Progenitor cell of endocrine pancreas (in vitro differentiated cells): ENCODE measurements at regions not wholly inside any gene's neighbourhood (a gene's known extent, or its start where the extent isn't known, plus 50 kb on each side); places are given as distances from the start of the nearest gene placed in this dataset.
"Not testable (repeated sequence)": the region's sequence is repeated elsewhere in the genome, so short reads cannot be mapped to it uniquely, and the experiment has no call there.

ENCODE experiments used
- DNase-seq: peaks from one replicate; pipeline ENCODE4 v3.0.0; 2021; ENCODE audit warnings: low spot score; ENCODE audit not compliant: unreplicated experiment
- H3K27ac Mint-ChIP-seq: 2 replicates; pipeline ENCODE4 v1.8.0; 2021; ENCODE audit warnings: mild to moderate bottlenecking, moderate library complexity, mixed read lengths
- H3K27me3 Mint-ChIP-seq: 2 replicates; pipeline ENCODE4 v1.8.0; 2021; ENCODE audit warnings: mixed read lengths
- H3K36me3 Mint-ChIP-seq: 2 replicates; pipeline ENCODE4 v1.8.0; 2022; ENCODE audit warnings: mixed read lengths; ENCODE audit not compliant: insufficient read depth
- H3K4me1 Mint-ChIP-seq: 2 replicates; pipeline ENCODE4 v1.8.0; 2021; ENCODE audit warnings: low read depth, mixed read lengths
- H3K4me3 Mint-ChIP-seq: 2 replicates; pipeline ENCODE4 v1.8.0; 2021; ENCODE audit warnings: low read depth, mild to moderate bottlenecking, moderate library complexity, mixed read lengths
- H3K9me3 Mint-ChIP-seq: 2 replicates; pipeline ENCODE4 v1.8.0; 2021; ENCODE audit warnings: low read depth, mixed read lengths
- TF ChIP-seq, protein P1 (sequence below): fragments of 200-600 bp; sonication (generic); IDR thresholded peaks from one replicate; pipeline ENCODE4 v1.5.0; 2021; ENCODE audit warnings: antibody characterized with exemption, mild to moderate bottlenecking; ENCODE audit not compliant: unreplicated experiment

GRCh38 chr18:57947117-57947516 is 96.9 kb upstream of the NEDD4L start:
- no peaks in the 10 kb centered on the region for H3K9me3 Mint-ChIP-seq
- no peaks in the 10 kb centered on the region for H3K4me1 Mint-ChIP-seq
- TF ChIP-seq, protein P1, sequence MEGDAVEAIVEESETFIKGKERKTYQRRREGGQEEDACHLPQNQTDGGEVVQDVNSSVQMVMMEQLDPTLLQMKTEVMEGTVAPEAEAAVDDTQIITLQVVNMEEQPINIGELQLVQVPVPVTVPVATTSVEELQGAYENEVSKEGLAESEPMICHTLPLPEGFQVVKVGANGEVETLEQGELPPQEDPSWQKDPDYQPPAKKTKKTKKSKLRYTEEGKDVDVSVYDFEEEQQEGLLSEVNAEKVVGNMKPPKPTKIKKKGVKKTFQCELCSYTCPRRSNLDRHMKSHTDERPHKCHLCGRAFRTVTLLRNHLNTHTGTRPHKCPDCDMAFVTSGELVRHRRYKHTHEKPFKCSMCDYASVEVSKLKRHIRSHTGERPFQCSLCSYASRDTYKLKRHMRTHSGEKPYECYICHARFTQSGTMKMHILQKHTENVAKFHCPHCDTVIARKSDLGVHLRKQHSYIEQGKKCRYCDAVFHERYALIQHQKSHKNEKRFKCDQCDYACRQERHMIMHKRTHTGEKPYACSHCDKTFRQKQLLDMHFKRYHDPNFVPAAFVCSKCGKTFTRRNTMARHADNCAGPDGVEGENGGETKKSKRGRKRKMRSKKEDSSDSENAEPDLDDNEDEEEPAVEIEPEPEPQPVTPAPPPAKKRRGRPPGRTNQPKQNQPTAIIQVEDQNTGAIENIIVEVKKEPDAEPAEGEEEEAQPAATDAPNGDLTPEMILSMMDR: no peak
- DNase-seq: no peak
- H3K27ac Mint-ChIP-seq: no peak overlapping the region
- H3K4me3 Mint-ChIP-seq: no peak overlapping the region
- no peaks in the 10 kb centered on the region for H3K36me3 Mint-ChIP-seq
- peaks cover 17% of the 10 kb centered on the region for H3K27me3 Mint-ChIP-seq

DNA sequence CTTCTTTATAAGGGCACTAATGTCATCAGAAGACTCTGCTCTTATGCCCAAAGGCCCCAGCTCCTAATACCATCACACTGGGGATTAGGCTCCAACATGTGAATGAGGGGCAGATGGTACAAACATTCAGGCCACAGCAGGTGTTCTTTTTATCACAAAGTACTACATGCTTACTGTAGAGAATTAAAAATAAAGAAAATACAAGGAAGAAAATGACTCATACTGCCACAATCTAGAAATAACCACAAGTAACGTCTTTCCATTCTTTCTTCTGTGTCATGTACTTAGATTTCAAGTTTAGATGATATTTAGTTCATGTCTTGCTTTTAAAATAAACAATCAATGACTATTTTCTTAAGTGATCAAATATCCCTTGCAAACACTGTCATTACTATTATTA is 100.3 kb upstream of the NEDD4L start:
- Mint-ChIP-seq H3K36me3 (no peaks in the 10 kb centered on the region), H3K27ac (no peak overlapping the region), H3K27me3 (peaks cover 23% of the 10 kb centered on the region), H3K4me3 (no peak overlapping the region), H3K4me1 (no peaks in the 10 kb centered on the region), H3K9me3 (no peaks in the 10 kb centered on the region)
- TF ChIP-seq, protein P1: no peak
- DNase-seq: no peak

GRCh38 chr18:57942493-57942892 is 101.5 kb upstream of the NEDD4L start:
- Mint-ChIP-seq H3K9me3 (no peaks in the 10 kb centered on the region), H3K4me1 (no peaks in the 10 kb centered on the region), H3K36me3 (no peaks in the 10 kb centered on the region), H3K4me3 (no peak overlapping the region), H3K27ac (no peak overlapping the region), H3K27me3 (peaks cover 23% of the 10 kb centered on the region)
- DNase-seq: no peak
- TF ChIP-seq, protein P1: no peak

- H3K27ac Mint-ChIP-seq: no peak overlapping the region
- no peak overlapping the region for H3K4me3 Mint-ChIP-seq
- H3K4me1 Mint-ChIP-seq: no peaks in the 10 kb centered on the region
- H3K36me3 Mint-ChIP-seq: no peaks in the 10 kb centered on the region
- H3K9me3 Mint-ChIP-seq: no peaks in the 10 kb centered on the region
- DNase-seq: no peak
- H3K27me3 Mint-ChIP-seq: peaks cover 23% of the 10 kb centered on the region
- TF ChIP-seq, protein P1: no peak
Observed at GRCh38 chr18:57941841-57942489, 102.1 kb upstream of the NEDD4L start.

- Mint-ChIP-seq H3K27me3 (peaks cover 18% of the 10 kb centered on the region), H3K4me1 (no peaks in the 10 kb centered on the region), H3K36me3 (no peaks in the 10 kb centered on the region), H3K9me3 (no peaks in the 10 kb centered on the region), H3K4me3 (no peak overlapping the region), H3K27ac (no peak overlapping the region)
- no peak for DNase-seq
- TF ChIP-seq, protein P1: no peak
Observed at GRCh38 chr18:57940166-57940660, 103.8 kb upstream of the NEDD4L start.

- not testable (repeated sequence) for H3K27me3 Mint-ChIP-seq, H3K4me1 Mint-ChIP-seq, H3K36me3 Mint-ChIP-seq, H3K27ac Mint-ChIP-seq, H3K9me3 Mint-ChIP-seq, H3K4me3 Mint-ChIP-seq, DNase-seq
Observed at GRCh38 chr18:57934375-57934774, 109.7 kb upstream of the NEDD4L start.
